ENCODE measurements at regions not wholly inside any gene's neighbourhood (a gene's known extent, or its start where the extent isn't known, plus 50 kb on each side); places are given as distances from the start of the nearest gene placed in this dataset.

GRCh38 chr18:55876254-55876653 lies 288.3 kb upstream of the TCF4 start:
- TF ChIP-seq CTCF (conservative IDR thresholded peaks at IDR 0.05; ENCODE audit: low read depth, low read length), result no peak
- no peak; the same call in 1 of the 2 replicates for TF ChIP-seq CEBPB (IDR thresholded peaks at IDR 0.05; ENCODE audit: low read depth, low read length)
- TF ChIP-seq RCOR1 (IDR thresholded peaks at IDR 0.05; ENCODE audit: insufficient replicate concordance, low read length), result no peak
- TF ChIP-seq POLR2A (IDR thresholded peaks at IDR 0.05; ENCODE audit: low read depth, low read length), result no peak
- no peak for TF ChIP-seq FOS (IDR thresholded peaks at IDR 0.05; ENCODE audit: low read depth, low read length)
- TF ChIP-seq MXI1 (IDR thresholded peaks at IDR 0.05; ENCODE audit: borderline replicate concordance, low read depth, low read length), result no peak
- TF ChIP-seq RAD21 (IDR thresholded peaks at IDR 0.05; ENCODE audit: low read length), result no peak
- no peak for TF ChIP-seq SMC3 (IDR thresholded peaks at IDR 0.05; ENCODE audit: low read depth, low read length)
- TF ChIP-seq MAZ (IDR thresholded peaks at IDR 0.05; ENCODE audit: borderline replicate concordance, low read depth, low read length), result no peak
- TF ChIP-seq MAFK (IDR thresholded peaks at IDR 0.05; ENCODE audit: low read depth, low read length), result no peak
- TF ChIP-seq CHD1 (IDR thresholded peaks at IDR 0.05; ENCODE audit: low read depth, low read length), result no peak

All from IMR-90 (cell line).